ENCODE measurements at regions not wholly inside any gene's neighbourhood (a gene's known extent, or its start where the extent isn't known, plus 50 kb on each side); places are given as distances from the start of the nearest gene placed in this dataset.

DNA sequence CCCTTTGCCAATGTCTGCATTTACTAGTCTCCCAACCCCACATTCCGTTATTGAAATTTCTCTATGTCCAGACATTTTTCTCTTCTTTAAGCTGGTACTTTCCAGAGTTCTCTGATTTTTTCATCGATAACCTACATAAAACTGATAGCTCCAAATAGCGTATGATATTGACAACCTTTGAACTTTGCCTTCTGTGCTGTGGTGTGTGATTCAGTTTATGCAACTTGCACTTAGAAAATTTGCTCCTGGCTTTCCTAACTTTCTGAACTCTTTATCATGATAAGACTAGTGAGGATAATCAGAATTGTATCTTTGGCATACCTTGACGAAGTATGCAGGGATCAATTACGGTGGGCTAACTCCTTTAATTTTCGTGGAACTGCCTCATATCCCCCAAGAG, 1261.3 kb downstream of the SI start:
- H3K9me3 ChIP-seq = peaks cover 0 to 4% (median 0%) of the 10 kb centered on the region in 3 donors
- in situ Hi-C loops (cut with MboI; ENCODE audit: low sequenced_read_pairs in 4 of 4) (no loop called here), intact Hi-C loops (cut with DNase I; ENCODE audit: low total_unique reads) (no loop called here)
- no peaks in the 10 kb centered on the region for H3K36me3 ChIP-seq
- no peak for ATAC-seq
- TF ChIP-seq, protein P1, sequence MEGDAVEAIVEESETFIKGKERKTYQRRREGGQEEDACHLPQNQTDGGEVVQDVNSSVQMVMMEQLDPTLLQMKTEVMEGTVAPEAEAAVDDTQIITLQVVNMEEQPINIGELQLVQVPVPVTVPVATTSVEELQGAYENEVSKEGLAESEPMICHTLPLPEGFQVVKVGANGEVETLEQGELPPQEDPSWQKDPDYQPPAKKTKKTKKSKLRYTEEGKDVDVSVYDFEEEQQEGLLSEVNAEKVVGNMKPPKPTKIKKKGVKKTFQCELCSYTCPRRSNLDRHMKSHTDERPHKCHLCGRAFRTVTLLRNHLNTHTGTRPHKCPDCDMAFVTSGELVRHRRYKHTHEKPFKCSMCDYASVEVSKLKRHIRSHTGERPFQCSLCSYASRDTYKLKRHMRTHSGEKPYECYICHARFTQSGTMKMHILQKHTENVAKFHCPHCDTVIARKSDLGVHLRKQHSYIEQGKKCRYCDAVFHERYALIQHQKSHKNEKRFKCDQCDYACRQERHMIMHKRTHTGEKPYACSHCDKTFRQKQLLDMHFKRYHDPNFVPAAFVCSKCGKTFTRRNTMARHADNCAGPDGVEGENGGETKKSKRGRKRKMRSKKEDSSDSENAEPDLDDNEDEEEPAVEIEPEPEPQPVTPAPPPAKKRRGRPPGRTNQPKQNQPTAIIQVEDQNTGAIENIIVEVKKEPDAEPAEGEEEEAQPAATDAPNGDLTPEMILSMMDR (IDR thresholded peaks at IDR 0.05 in 4 of 5, conservative IDR thresholded peaks at IDR 0.05 in 1 of 5) = no peak
- no peaks in the 10 kb centered on the region for H3K27me3 ChIP-seq
- H3K4me3 ChIP-seq = no peak overlapping the region
- no peak for DNase-seq
- H3K27ac ChIP-seq = no peak overlapping the region
- H3K4me1 ChIP-seq = no peaks in the 10 kb centered on the region

DNA sequence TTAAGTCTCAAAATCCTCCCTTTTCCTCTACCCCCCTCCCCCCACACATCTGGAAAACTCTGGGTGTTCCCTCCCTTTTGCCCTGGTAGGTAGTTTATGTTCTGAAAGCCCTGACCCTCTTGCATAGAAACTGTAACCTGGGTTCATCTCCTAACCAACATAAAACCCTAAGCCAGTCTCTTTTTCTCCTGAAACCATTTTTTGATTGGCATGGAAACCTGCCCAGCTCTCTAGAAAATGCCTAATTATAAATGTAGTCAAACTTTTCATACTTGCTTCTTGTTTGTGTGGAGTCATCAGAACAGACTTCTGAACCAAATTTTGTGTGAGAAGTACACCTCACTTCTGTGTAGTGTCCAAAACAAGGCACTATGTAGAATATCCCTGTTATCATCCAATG, 1264.4 kb downstream of the SI start:
- H3K36me3 ChIP-seq = no peaks in the 10 kb centered on the region
- no peaks in the 10 kb centered on the region for H3K4me1 ChIP-seq
- in situ Hi-C loops (cut with MboI; ENCODE audit: low sequenced_read_pairs in 4 of 4) = no loop called here
- TF ChIP-seq, protein P1 (IDR thresholded peaks at IDR 0.05 in 4 of 5, conservative IDR thresholded peaks at IDR 0.05 in 1 of 5) = no peak
- no peak for TF ChIP-seq POLR2A (IDR thresholded peaks at IDR 0.05)
- H3K27ac ChIP-seq = no peak overlapping the region
- DNase-seq (no peak), ATAC-seq (no peak)
- intact Hi-C loops (cut with DNase I; ENCODE audit: low total_unique reads) = no loop called here
- no peaks in the 10 kb centered on the region for H3K9me3 ChIP-seq
- no peak overlapping the region for H3K4me3 ChIP-seq
- H3K27me3 ChIP-seq = no peaks in the 10 kb centered on the region

DNA sequence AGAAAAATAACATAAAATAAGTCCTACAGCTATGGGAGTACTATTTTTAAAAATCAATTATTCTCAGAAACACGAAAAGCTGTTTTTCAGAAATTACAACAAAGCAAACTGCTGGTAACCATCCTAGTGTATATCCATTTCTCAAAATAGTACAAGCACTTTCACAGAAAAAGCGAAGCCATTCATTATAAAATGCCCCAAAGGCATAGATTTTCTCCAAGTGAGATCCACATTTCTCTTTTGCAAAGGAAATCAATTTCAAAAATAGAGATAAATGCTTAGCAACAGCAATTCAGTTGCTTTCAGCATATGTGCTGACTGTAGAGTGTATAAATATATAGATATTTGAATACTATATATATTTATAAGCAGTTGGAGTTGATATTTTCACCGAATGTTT, 1266.3 kb downstream of the SI start:
- Histone ChIP-seq H3K9me3 (no peaks in the 10 kb centered on the region), H3K36me3 (no peaks in the 10 kb centered on the region), H3K4me3 (no peak overlapping the region), H3K27me3 (no peaks in the 10 kb centered on the region), H3K4me1 (no peaks in the 10 kb centered on the region), H3K27ac (no peak overlapping the region)
- no peak for TF ChIP-seq POLR2A (IDR thresholded peaks at IDR 0.05)
- TF ChIP-seq, protein P1 (IDR thresholded peaks at IDR 0.05 in 4 of 5, conservative IDR thresholded peaks at IDR 0.05 in 1 of 5) = no peak
- in situ Hi-C loops (cut with MboI; ENCODE audit: low sequenced_read_pairs in 4 of 4) (no loop called here), intact Hi-C loops (cut with DNase I; ENCODE audit: low total_unique reads) (no loop called here)
- no peak for DNase-seq
- ATAC-seq = no peak

DNA sequence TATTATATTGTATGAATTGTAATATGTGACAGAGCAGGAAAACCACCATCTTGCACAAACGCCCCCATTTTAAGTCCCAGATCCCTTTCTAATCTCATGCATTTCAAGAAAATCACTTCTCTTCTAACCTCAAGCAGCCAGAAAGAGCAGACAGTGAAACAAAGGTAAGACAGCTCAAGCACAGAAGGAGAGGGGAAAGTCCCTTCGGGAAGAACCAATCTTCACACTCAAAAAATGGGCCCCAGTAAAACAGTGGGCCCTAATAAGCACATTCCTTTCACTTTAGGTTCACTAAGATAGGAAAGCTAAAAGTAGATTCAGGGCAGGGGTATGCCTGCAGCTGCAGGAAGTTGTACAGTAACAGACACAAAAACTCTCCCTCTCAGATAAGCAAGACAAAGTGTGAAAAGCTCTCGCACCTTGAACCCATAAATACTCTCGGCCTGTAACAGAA, 1268.7 kb downstream of the SI start:
- H3K4me3 ChIP-seq = no peak overlapping the region
- DNase-seq = no peak
- H3K27ac ChIP-seq = no peak overlapping the region
- H3K4me1 ChIP-seq = no peaks in the 10 kb centered on the region
- intact Hi-C loops (cut with DNase I; ENCODE audit: low total_unique reads) = no loop called here
- H3K9me3 ChIP-seq = no peaks in the 10 kb centered on the region
- no peaks in the 10 kb centered on the region for H3K27me3 ChIP-seq
- in situ Hi-C loops (cut with MboI; ENCODE audit: low sequenced_read_pairs in 4 of 4) = no loop called here
- no peak for TF ChIP-seq POLR2A (IDR thresholded peaks at IDR 0.05)
- TF ChIP-seq, protein P1 (IDR thresholded peaks at IDR 0.05 in 4 of 5, conservative IDR thresholded peaks at IDR 0.05 in 1 of 5) = no peak
- no peak for ATAC-seq
- no peaks in the 10 kb centered on the region for H3K36me3 ChIP-seq

DNA sequence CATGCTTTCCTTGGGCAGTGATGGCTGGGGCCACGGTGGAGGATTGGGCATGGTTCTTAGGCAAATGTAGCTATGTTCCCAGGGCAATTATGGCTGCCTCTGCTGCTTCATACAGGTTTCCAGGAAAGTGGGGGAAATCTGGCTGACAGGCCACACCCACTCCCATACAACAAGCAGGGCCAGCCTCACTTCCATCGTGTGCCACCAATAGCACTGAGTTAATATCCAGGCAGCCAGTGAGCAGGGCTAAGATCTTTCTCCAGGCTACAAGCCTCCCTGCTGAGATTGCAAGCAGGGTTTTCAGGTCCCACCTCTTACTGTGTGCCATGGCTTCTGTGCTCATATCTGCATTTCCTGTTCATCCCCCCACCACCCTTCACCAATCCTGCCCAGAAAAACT, 1291.9 kb downstream of the SI start:
- DNase-seq = no peak
- no peak for ATAC-seq
- no peaks in the 10 kb centered on the region for H3K4me1 ChIP-seq
- TF ChIP-seq, protein P1 (IDR thresholded peaks at IDR 0.05 in 4 of 5, conservative IDR thresholded peaks at IDR 0.05 in 1 of 5) = no peak
- intact Hi-C loops (cut with DNase I; ENCODE audit: low total_unique reads) (no loop called here), in situ Hi-C loops (cut with MboI; ENCODE audit: low sequenced_read_pairs in 4 of 4) (no loop called here)
- H3K36me3 ChIP-seq = no peaks in the 10 kb centered on the region
- no peaks in the 10 kb centered on the region for H3K27me3 ChIP-seq
- no peak overlapping the region for H3K4me3 ChIP-seq
- no peak overlapping the region for H3K27ac ChIP-seq
- no peaks in the 10 kb centered on the region for H3K9me3 ChIP-seq

All from gastrocnemius medialis (tissue), 4 donors.